WTC11 (cell line): ENCODE measurements at regions not wholly inside any gene's neighbourhood (a gene's known extent, or its start where the extent isn't known, plus 50 kb on each side); places are given as distances from the start of the nearest gene placed in this dataset.

Source experiments
- ATAC-seq: fragments of 200-7000 bp; cut with Tn5 transposase; 2 replicates; pipeline ENCODE4 v1.10.0; 2021; ENCODE audit warnings: mild to moderate bottlenecking, moderate library complexity
- CTCF ChIA-PET: fragments of 300-600 bp; sonication (Branson Sonifier 250); formaldehyde crosslinking; loops from one replicate; lab custom pipeline; 2021; ENCODE audit warnings: antibody characterized with exemption; lab: Charles Lee
- POLR2A ChIA-PET: fragments of 350-600 bp; sonication (Branson Sonifier 250); formaldehyde crosslinking; loops from one replicate; lab custom pipeline; 2021; ENCODE audit warnings: antibody characterized with exemption; lab: Charles Lee
- DNase-seq: peaks from one replicate; pipeline ENCODE4 v3.0.0; 2021; ENCODE audit warnings: low spot score
- H3K27ac Mint-ChIP-seq: 2 replicates; pipeline ENCODE4 v1.8.0; 2021; ENCODE audit warnings: mixed read lengths
- H3K27me3 Mint-ChIP-seq: 2 replicates; pipeline ENCODE4 v1.8.0; 2021; ENCODE audit warnings: low read depth, mild to moderate bottlenecking, moderate library complexity, mixed read lengths
- H3K36me3 Mint-ChIP-seq: 2 replicates; pipeline ENCODE4 v1.8.0; 2021; ENCODE audit warnings: mixed read lengths
- H3K4me1 Mint-ChIP-seq: 2 replicates; pipeline ENCODE4 v1.8.0; 2022; ENCODE audit warnings: mixed read lengths
- H3K4me3 Mint-ChIP-seq: 2 replicates; pipeline ENCODE4 v1.8.0; 2021; ENCODE audit warnings: mild to moderate bottlenecking, moderate library complexity, mixed read lengths
- H3K9me3 Mint-ChIP-seq: 2 replicates; pipeline ENCODE4 v1.8.0; 2021; ENCODE audit warnings: mixed read lengths
- EMX1 ChIP-seq: fragments of 250-450 bp; sonication (Bioruptor Pico); IDR thresholded peaks from 2 replicates; pipeline ENCODE4 v1.8.0; 2021; ENCODE audit warnings: mild to moderate bottlenecking
- ESRRA ChIP-seq: sonication (generic); formaldehyde crosslinking; IDR thresholded peaks from 2 replicates; pipeline ENCODE4 v1.8.1; 2022; ENCODE audit warnings: mild to moderate bottlenecking, missing genetic modification reagents, borderline replicate concordance
- HMGA2 ChIP-seq: fragments of 250-450 bp; sonication (Bioruptor Pico); IDR thresholded peaks from 2 replicates; pipeline ENCODE4 v1.4.0; 2021; ENCODE audit warnings: mild to moderate bottlenecking, moderate library complexity
- JUN ChIP-seq: sonication (generic); formaldehyde crosslinking; IDR thresholded peaks from 2 replicates; pipeline ENCODE4 v1.8.0; 2023; ENCODE audit warnings: mild to moderate bottlenecking, missing genetic modification reagents
- KAT7 ChIP-seq: sonication (generic); formaldehyde crosslinking; IDR thresholded peaks from 2 replicates; pipeline ENCODE4 v1.8.1; 2023; ENCODE audit warnings: missing genetic modification reagents, mild to moderate bottlenecking, borderline replicate concordance
- MXD4 ChIP-seq: fragments of 250-450 bp; sonication (Bioruptor Pico); IDR thresholded peaks from 2 replicates; pipeline ENCODE4 v1.8.0; 2021; ENCODE audit warnings: mild to moderate bottlenecking, moderate library complexity, borderline replicate concordance
- NFE2L1 ChIP-seq: sonication (generic); formaldehyde crosslinking; IDR thresholded peaks from 2 replicates; pipeline ENCODE4 v1.8.1; 2023; ENCODE audit warnings: missing genetic modification reagents
- NR1H2 ChIP-seq: sonication (generic); formaldehyde crosslinking; IDR thresholded peaks from 2 replicates; pipeline ENCODE4 v1.9.0; 2021; ENCODE audit warnings: mild to moderate bottlenecking, moderate library complexity, missing genetic modification reagents
- RORB ChIP-seq: fragments of 250-450 bp; sonication (Bioruptor Pico); IDR thresholded peaks from 2 replicates; pipeline ENCODE4 v1.9.0; 2021; ENCODE audit warnings: mild to moderate bottlenecking
- SMAD3 ChIP-seq: sonication (generic); formaldehyde crosslinking; IDR thresholded peaks from 2 replicates; pipeline ENCODE4 v1.8.0; 2022; ENCODE audit warnings: missing genetic modification reagents, mild to moderate bottlenecking, borderline replicate concordance
- ZNF219 ChIP-seq: sonication (generic); formaldehyde crosslinking; IDR thresholded peaks from 2 replicates; pipeline ENCODE4 v1.8.0; 2023; ENCODE audit warnings: missing genetic modification reagents, mild to moderate bottlenecking, borderline replicate concordance
- ZNF263 ChIP-seq: sonication (generic); formaldehyde crosslinking; IDR thresholded peaks from 2 replicates; pipeline ENCODE4 v1.8.1; 2022; ENCODE audit warnings: low read depth, mild to moderate bottlenecking, moderate library complexity, missing genetic modification reagents
- ZNF416 ChIP-seq: fragments of 250-450 bp; sonication (Bioruptor Pico); IDR thresholded peaks from 2 replicates; pipeline ENCODE4 v1.9.0; 2021; ENCODE audit warnings: mild to moderate bottlenecking, inconsistent platforms
- ZNF423 ChIP-seq: fragments of 250-450 bp; sonication (Bioruptor Pico); IDR thresholded peaks from 2 replicates; pipeline ENCODE4 v2.1.2; 2022; ENCODE audit warnings: mild to moderate bottlenecking, moderate library complexity
- TF ChIP-seq, protein P1 (sequence below): fragments of 250-450 bp; sonication (Bioruptor Pico); IDR thresholded peaks from 2 replicates; pipeline ENCODE4 v1.8.0; 2021; ENCODE audit warnings: mild to moderate bottlenecking
- TF ChIP-seq, protein P2 (sequence below): fragments of 250-450 bp; sonication (Bioruptor Pico); conservative IDR thresholded peaks from 2 replicates; pipeline ENCODE4 v1.9.0; 2021; ENCODE audit warnings: mild to moderate bottlenecking
- TF ChIP-seq, protein P3 (sequence below): sonication (generic); formaldehyde crosslinking; IDR thresholded peaks from 2 replicates; pipeline ENCODE4 v1.8.0; 2022; ENCODE audit warnings: mild to moderate bottlenecking, missing genetic modification reagents
- TF ChIP-seq, protein P4 (sequence below): sonication (generic); formaldehyde crosslinking; IDR thresholded peaks from 2 replicates; pipeline ENCODE4 v1.8.1; 2022; ENCODE audit warnings: low read depth, mild to moderate bottlenecking, moderate library complexity, missing genetic modification reagents, borderline replicate concordance
- TF ChIP-seq, protein P5 (sequence below): sonication (generic); formaldehyde crosslinking; IDR thresholded peaks from 2 replicates; pipeline ENCODE4 v1.8.1; 2023; ENCODE audit warnings: mild to moderate bottlenecking, missing genetic modification reagents, moderate library complexity
- TF ChIP-seq, protein P6 (sequence below): sonication (generic); formaldehyde crosslinking; IDR thresholded peaks from 2 replicates; pipeline ENCODE4 v1.8.1; 2022; ENCODE audit warnings: mild to moderate bottlenecking, missing genetic modification reagents, moderate library complexity, borderline replicate concordance

DNA sequence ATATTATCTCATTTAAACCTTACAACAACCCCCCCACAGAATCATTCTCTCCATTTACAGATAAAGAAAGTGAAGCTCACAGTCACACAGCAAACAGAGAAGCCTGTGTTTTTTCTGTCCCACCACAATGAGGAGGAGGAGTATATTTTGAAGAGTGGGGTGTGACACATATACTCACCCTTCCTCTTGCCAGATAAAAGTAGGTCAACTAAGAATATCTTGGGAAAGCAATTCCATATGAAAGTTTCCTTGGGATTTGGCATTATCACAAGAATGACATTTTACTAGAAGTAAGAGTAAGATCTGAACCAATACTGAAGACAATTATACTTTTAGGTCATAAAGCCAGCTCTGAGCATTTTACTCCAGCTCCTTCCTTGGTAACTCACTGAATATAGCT lies 287.5 kb upstream of the HTR2A start:
- POLR2A ChIA-PET: no interaction called here
- TF ChIP-seq, protein P1, sequence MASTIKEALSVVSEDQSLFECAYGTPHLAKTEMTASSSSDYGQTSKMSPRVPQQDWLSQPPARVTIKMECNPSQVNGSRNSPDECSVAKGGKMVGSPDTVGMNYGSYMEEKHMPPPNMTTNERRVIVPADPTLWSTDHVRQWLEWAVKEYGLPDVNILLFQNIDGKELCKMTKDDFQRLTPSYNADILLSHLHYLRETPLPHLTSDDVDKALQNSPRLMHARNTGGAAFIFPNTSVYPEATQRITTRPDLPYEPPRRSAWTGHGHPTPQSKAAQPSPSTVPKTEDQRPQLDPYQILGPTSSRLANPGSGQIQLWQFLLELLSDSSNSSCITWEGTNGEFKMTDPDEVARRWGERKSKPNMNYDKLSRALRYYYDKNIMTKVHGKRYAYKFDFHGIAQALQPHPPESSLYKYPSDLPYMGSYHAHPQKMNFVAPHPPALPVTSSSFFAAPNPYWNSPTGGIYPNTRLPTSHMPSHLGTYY (CRISPR knock-in tag): no peak
- TF ChIP-seq ZNF263 (CRISPR knock-in tag) (no peak), NFE2L1 (no peak), RORB (CRISPR knock-in tag) (no peak), ZNF423 (CRISPR knock-in tag) (no peak), SMAD3 (no peak), ZNF219 (no peak), EMX1 (no peak), KAT7 (CRISPR knock-in tag) (no peak), HMGA2 (CRISPR knock-in tag) (no peak), ESRRA (no peak), NR1H2 (no peak), ZNF416 (no peak), JUN (CRISPR knock-in tag) (no peak), MXD4 (CRISPR knock-in tag) (no peak)
- TF ChIP-seq, protein P2, sequence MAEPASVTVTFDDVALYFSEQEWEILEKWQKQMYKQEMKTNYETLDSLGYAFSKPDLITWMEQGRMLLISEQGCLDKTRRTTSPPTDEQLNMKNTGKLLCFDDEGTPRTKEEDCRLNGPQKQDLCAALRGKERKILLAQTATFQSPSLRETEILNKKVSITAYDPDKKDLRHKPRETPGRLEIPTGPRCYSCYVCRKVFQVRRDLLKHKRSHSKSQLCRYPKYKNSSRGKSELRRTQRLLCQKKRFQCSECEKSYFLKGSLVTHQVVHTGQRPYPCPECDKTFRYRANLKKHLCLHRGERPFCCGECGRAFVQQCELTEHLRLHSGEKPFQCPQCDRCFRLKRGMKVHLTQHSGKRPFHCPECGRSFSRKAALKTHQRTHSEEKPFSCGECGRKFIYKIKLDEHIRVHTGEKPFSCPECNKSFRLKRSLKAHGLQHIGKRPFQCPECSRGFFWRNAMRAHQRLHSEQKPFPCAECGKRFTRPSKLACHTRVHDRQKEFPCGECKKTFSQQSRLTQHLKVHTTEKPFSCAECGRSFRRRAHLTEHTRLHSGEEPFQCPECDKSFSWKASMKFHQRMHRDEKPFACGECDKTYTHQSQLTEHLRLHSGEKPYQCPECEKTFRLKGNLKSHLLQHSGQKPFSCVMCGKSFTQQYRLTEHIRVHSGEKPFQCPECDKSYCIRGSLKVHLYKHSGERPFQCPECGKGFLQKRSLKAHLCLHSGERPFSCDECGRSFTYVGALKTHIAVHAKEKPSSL (CRISPR knock-in tag): no peak
- TF ChIP-seq, protein P3, sequence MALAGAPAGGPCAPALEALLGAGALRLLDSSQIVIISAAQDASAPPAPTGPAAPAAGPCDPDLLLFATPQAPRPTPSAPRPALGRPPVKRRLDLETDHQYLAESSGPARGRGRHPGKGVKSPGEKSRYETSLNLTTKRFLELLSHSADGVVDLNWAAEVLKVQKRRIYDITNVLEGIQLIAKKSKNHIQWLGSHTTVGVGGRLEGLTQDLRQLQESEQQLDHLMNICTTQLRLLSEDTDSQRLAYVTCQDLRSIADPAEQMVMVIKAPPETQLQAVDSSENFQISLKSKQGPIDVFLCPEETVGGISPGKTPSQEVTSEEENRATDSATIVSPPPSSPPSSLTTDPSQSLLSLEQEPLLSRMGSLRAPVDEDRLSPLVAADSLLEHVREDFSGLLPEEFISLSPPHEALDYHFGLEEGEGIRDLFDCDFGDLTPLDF (CRISPR knock-in tag): no peak
- TF ChIP-seq, protein P4, sequence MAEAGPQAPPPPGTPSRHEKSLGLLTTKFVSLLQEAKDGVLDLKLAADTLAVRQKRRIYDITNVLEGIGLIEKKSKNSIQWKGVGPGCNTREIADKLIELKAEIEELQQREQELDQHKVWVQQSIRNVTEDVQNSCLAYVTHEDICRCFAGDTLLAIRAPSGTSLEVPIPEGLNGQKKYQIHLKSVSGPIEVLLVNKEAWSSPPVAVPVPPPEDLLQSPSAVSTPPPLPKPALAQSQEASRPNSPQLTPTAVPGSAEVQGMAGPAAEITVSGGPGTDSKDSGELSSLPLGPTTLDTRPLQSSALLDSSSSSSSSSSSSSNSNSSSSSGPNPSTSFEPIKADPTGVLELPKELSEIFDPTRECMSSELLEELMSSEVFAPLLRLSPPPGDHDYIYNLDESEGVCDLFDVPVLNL (CRISPR knock-in tag): no peak
- TF ChIP-seq, protein P5, sequence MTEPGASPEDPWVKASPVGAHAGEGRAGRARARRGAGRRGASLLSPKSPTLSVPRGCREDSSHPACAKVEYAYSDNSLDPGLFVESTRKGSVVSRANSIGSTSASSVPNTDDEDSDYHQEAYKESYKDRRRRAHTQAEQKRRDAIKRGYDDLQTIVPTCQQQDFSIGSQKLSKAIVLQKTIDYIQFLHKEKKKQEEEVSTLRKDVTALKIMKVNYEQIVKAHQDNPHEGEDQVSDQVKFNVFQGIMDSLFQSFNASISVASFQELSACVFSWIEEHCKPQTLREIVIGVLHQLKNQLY: no peak
- TF ChIP-seq, protein P6, sequence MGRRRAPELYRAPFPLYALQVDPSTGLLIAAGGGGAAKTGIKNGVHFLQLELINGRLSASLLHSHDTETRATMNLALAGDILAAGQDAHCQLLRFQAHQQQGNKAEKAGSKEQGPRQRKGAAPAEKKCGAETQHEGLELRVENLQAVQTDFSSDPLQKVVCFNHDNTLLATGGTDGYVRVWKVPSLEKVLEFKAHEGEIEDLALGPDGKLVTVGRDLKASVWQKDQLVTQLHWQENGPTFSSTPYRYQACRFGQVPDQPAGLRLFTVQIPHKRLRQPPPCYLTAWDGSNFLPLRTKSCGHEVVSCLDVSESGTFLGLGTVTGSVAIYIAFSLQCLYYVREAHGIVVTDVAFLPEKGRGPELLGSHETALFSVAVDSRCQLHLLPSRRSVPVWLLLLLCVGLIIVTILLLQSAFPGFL: no peak
- CTCF ChIA-PET: interaction anchor here (0.6 kb wide), 1 partner anchor 12 kb away, joined by 3 read pairs; no protein-coding TSS in a partner anchor
- Mint-ChIP-seq H3K4me1 (no peaks in the 10 kb centered on the region), H3K27me3 (no peaks in the 10 kb centered on the region), H3K9me3 (no peaks in the 10 kb centered on the region), H3K36me3 (no peaks in the 10 kb centered on the region), H3K27ac (no peak overlapping the region), H3K4me3 (no peak overlapping the region)
- no peak for ATAC-seq
- no peak for DNase-seq

GRCh38 chr13:47179321-47179720 lies 282.5 kb upstream of the HTR2A start:
- TF ChIP-seq, protein P5: no peak
- CTCF ChIA-PET: interaction anchor here (1.0 kb wide), 1 partner anchor 348 kb away, joined by 3 read pairs; no protein-coding TSS in a partner anchor
- POLR2A ChIA-PET: no interaction called here
- no peaks in the 10 kb centered on the region for H3K9me3 Mint-ChIP-seq
- H3K36me3 Mint-ChIP-seq: no peaks in the 10 kb centered on the region
- H3K4me3 Mint-ChIP-seq: no peak overlapping the region
- H3K4me1 Mint-ChIP-seq: no peaks in the 10 kb centered on the region
- DNase-seq: no peak
- H3K27me3 Mint-ChIP-seq: no peaks in the 10 kb centered on the region
- H3K27ac Mint-ChIP-seq: no peak overlapping the region
- no peak for ATAC-seq
